Cardiac septum (tissue), 1 donor: ENCODE measurements at regions not wholly inside any gene's neighbourhood (a gene's known extent, or its start where the extent isn't known, plus 50 kb on each side); places are given as distances from the start of the nearest gene placed in this dataset.

Experiments used
- DNase-seq: peaks from one replicate; pipeline ENCODE4 v3.0.0-alpha.2; 2020; ENCODE audit warnings: low spot score
- intact Hi-C: fragments of 100-400 bp; cut with DNase I; formaldehyde crosslinking; loops from one replicate; pipeline ENCODE4 v1.14.0; 2022
- donor health status: DM: no; HTN: no; CAD: no.

DNA sequence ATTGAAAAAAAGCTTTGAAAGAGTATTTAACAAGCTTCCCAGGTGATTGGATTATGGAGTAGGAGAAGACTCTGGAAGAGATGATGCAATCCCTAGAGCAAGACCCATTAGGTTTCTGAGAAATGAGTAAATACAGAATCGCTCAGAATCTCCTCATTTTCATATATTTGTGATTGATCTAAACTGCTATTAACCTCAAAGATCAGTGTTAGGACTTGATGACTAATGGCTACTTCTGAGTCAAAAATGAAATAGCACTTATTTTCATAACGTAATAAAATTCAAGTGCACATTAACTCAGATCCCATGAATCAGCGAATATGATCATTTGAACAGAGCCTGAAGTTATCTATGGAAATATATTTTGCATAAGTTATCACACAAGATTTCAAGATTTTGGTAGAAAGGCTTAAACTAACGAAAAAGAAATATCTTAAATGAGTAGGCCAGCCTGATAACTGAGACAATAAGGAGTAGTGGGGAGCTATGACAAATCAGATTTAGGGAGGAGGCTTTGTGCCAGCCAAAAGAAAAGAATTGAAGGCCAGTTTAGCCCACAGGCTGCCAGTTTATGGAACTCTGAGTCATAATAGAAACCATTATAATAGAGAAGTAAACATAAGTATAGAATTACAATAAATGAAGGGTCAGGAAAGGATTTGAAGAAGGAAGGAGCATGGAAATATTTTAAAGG, 106.7 kb upstream of the OSMR start:
- DNase-seq = no peak
- intact Hi-C loops = no loop called here

DNA sequence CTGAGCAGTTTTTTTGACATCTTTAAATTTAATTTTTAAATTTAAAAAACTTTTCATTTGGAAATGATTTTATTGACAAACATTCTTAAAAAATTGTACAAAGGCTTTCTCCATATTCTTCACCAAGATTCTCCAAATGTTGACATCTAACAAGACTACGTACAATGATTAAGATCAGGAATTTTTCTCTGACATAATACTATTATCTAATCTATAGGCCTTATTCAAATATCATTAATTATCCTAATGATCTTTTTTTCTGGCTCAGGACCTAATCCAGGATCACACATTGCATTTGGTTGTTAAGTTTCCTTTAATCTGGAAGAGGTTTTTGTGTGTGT, 106.1 kb upstream of the OSMR start:
- intact Hi-C loops = no loop called here
- DNase-seq = no peak

- no peak for DNase-seq
- intact Hi-C loops = no loop called here
These were observed 103.0 kb upstream of the OSMR start for GRCh38 chr5:38742821-38743220.

DNA sequence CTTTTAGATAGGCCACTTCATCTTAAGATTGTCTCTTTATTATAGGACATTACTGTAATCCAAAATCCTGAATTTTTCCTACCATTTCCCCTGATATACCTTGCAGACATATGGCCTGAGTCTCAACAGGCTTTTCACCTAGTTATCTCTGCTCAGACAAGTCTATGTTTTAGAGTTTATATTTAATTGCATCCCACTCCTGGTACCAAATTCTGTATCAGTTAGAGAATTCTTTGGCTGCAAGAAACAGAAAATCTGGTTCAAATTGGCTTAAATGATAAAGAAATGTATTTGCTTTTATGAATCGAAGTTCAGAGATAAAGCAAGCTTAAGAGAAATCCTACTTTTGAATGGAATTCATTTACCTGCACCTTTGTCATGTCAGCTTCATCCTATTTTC, 102.2 kb upstream of the OSMR start:
- intact Hi-C loops = no loop called here
- DNase-seq = no peak

- intact Hi-C loops = no loop called here
- DNase-seq = no peak
These were observed 99.7 kb upstream of the OSMR start for GRCh38 chr5:38745836-38746732.

GRCh38 chr5:38749861-38750260, 96.0 kb upstream of the OSMR start:
- DNase-seq = no peak
- intact Hi-C loops = no loop called here

DNA sequence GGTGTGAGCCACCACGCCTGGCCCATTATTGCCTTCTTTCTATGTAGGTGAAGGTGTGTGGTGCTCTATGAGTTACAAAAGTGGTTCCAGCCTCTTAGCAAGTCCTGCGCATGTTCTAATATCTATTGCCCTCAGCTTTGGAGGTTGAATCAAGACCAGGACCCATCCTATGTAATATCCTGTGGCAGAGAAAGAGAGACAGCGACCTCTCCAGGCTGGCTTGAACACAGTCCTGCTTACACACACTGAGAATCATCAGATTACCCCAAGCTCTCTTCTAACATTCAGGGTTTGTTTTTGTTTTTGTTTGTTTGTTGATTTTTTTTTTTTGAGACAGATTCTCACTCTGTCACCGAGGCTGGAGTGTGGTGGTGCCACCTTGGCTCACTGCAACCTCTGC, 94.7 kb upstream of the OSMR start:
- intact Hi-C loops = no loop called here

GRCh38 chr5:38752012-38752536, 93.7 kb upstream of the OSMR start:
- no peak for DNase-seq
- intact Hi-C loops = no loop called here

More for the DNA sequence above, 94.7 kb upstream of the OSMR start:
- no peak for DNase-seq

DNA sequence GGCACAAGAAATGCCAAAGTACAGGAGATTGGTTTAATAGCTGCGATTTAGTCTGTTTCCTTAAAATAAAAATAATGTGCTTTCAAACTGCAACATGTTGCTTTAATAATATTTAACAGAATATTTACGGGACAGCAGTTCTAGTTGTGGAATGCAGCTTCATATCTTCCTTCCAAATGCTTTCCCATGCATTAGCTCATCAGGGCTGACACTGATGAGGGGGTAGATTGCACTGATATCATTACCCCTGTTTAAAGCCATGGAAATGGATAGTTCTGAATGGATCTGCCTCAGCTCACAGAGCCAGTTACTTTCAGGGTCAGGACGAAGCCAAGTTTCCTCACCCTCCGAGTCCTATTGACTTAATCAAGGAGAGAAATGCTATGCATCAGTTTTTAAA, 93.2 kb upstream of the OSMR start:
- no peak for DNase-seq
- intact Hi-C loops = no loop called here

DNA sequence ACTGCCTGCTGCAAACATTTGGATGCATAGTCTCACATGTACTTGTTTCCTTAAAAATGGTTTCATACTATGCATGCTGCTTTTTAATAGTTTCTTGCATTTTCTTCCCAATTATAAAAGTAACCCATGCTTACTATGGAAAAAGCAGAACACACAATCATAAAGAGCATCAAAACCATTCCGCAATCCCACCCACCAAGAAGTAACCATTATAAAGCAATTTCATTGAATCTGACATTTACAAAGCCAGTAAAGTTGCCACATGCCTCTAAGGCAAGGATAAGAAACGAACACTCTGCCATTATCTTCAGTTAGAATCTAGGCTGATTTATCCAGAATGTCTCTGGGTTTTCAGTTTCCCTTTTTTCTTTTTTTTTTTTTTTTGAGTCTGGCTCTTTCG, 92.7 kb upstream of the OSMR start:
- intact Hi-C loops = no loop called here
- no peak for DNase-seq

GRCh38 chr5:38753776-38754175, 92.0 kb upstream of the OSMR start:
- no peak for DNase-seq
- intact Hi-C loops = no loop called here

DNA sequence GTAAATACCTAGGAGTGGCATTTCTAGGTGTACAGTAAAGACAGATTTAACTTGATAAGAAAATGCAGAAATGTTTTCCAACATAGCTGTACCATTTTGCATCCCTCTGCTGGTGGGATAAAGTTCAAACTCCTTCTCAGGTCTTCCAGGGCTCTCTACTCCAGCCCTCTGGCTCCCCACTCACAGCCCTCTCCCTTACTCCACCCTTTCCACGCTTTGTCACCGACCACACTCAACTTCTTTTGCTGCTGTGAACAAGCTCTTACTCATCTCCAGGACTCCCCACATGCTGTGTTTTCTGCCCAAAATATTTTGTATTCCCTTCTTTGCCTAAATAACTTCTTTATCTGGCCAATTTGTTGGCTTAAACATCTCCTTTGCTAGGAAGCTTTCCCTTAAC, 90.6 kb upstream of the OSMR start:
- no peak for DNase-seq
- intact Hi-C loops = no loop called here

- intact Hi-C loops = no loop called here
- no peak for DNase-seq
These were observed 89.7 kb upstream of the OSMR start for GRCh38 chr5:38756068-38756467.

DNA sequence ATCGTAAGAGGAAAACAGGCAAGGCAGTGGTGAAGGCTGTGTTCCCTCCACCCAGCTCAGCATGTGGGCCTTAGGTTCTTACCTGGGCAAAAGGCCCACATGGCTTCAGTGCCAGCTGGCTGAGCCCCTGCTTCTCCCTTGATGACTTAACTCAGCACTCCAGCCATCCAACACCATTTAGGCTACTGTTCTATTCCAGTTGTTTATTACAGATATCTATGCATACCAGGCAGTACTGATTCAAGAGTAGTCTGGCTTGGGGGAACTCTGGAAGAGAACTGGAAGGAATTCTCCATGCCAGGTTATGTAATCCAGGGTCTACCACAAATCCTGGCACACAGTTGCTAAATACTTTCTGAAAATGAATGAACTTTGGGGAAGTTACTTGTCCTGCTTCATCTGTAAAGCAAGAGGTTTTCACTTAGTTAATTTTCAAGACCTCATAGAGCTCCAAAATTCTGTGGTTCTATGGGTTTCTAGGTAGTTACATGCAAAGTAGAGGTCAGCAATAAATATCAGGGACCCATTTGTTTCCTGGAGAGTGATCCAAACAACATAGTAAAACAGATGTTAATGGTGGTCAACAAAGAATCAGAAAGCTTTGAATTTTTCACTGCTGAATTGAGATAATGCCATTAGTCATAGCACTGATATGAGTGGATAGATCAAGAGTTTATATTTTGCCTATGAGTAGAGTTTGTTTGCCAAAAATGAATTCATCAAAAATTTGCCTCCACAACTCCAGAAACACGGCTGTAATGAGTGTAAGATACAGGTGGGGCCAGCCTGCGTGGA, 88.2 kb upstream of the OSMR start:
- DNase-seq = no peak
- intact Hi-C loops = no loop called here

DNA sequence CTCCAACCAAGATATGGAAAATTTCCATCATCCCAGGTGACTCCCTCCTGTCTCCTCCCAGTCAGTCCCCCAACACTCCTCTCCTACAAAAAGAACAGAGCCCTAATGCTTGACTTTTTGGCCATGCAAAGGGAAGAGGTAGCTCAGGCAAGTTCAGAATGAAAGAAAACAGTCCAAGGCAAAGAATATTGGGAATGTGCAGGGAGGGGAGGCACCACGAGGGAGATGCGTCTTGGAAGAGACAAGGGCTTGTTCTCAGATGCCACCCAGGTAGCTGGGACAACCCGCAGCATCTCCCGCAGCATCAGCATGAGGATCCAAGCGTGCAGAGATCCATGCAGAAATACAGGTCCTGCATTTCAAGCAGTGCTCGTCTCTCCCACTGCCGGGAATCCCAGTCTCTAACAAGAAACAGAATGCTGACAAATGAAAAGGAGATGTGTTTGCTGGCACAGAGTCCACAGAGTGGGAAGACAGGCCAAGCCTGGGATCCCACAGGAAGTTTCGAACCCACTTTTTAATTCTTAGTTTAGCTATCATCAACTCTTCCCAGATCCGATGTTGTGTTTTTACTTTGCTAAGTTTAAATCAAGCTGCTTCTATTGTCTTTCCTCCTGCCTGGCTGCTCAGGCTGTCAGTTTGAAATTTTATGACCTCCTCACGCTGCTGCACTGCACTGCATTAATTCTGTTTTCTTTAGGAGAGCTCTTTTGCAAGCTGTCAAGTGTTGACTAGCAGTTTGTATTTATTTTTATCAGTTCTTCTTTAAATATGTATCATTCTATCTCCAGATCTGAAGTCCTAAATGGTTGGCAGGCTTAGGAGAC, 86.8 kb upstream of the OSMR start:
- DNase-seq = no peak
- intact Hi-C loops = no loop called here

DNA sequence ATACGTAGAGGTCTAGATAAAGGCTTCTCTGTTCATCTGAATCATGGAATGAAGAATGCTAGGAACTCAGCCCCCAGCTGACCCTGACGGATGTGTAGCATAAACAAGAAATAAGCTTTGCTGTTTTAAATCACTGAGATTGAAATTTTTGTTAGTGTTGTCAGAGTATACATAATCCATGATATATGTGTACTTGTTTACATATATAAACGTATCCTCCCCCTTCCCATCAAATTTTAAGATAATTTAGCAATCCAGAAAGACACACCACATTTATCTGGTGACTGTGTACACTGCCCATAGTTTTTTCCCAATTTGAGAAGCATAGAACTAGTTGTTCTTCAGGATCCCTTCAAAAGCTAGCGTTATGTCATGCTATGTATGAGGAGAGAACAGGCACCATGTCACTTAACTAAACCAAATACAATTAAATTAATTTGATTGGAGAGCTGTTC, 80.8 kb upstream of the OSMR start:
- no peak for DNase-seq
- intact Hi-C loops = no loop called here

DNA sequence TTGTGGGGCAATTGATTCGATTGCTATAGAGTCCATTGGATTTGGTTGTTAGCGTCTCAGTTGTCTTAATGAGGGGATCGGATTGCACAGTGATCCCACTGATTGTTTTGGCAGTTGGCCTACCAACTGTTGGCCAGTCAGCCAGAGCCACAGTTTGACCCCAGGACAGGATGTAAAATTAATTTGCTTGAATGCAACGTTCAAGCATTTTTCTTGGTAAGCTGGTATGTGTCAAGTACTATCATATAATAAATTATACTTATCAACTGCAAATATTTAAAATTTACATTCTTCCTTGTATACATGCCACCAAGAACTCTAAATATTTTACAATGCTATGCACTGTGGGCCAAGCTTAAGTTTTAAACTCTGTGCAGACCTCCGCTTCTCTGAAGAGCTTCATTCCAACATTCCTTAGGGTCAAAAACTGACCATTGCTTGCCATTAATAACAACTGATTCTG, 80.4 kb upstream of the OSMR start:
- no peak for DNase-seq
- intact Hi-C loops = no loop called here

DNA sequence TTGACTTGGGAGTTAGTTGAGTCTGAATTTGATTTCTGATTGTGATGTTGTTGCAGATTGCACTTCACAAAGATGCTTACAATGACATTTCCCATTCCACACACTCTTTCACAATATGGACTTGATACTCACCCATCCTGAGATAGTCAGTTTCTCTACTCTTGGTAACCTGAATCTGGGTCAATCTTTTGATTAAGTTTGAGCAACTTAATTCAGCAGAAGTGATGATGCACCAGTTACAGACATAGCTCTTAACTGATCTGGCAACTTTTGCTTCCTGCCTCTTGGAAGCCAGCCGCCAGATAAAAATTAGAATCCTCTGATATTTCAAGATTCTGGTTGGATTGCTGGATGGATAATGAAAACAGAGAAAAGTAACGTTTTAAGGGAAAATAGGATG, 79.7 kb upstream of the OSMR start:
- no peak for DNase-seq
- intact Hi-C loops = no loop called here
